GM18858 (cell line): ENCODE measurements at regions not wholly inside any gene's neighbourhood (a gene's known extent, or its start where the extent isn't known, plus 50 kb on each side); places are given as distances from the start of the nearest gene placed in this dataset.

ENCODE experiments used
- ATAC-seq: cut with Tn5 transposase; IDR thresholded peaks from one replicate; pipeline ENCODE4 v1.9.1; 2021; ENCODE audit not compliant: unreplicated experiment

GRCh38 chr12:59088673-59089072, 168.4 kb upstream of the LRIG3 start:
- ATAC-seq, result no peak

- no peak for ATAC-seq
Measured at GRCh38 chr12:59087691-59088090, 167.4 kb upstream of the LRIG3 start.

- ATAC-seq, result no peak
Measured at GRCh38 chr12:59087077-59087673, 166.9 kb upstream of the LRIG3 start.

GRCh38 chr12:59086126-59086525, 165.8 kb upstream of the LRIG3 start:
- no peak for ATAC-seq

GRCh38 chr12:59085690-59086089, 165.4 kb upstream of the LRIG3 start:
- no peak for ATAC-seq

GRCh38 chr12:59084511-59085375, 164.4 kb upstream of the LRIG3 start:
- ATAC-seq, result no peak

- no peak for ATAC-seq
Measured at GRCh38 chr12:59082952-59083351, 162.6 kb upstream of the LRIG3 start.

GRCh38 chr12:59080101-59080500, 159.8 kb upstream of the LRIG3 start:
- ATAC-seq, result no peak

GRCh38 chr12:59079472-59079871, 159.2 kb upstream of the LRIG3 start:
- no peak for ATAC-seq

- no peak for ATAC-seq
Measured at GRCh38 chr12:59079002-59079401, 158.7 kb upstream of the LRIG3 start.

- ATAC-seq, result no peak
Measured at GRCh38 chr12:59077575-59078426, 157.5 kb upstream of the LRIG3 start.

- ATAC-seq, result no peak
Measured at GRCh38 chr12:59077153-59077552, 156.8 kb upstream of the LRIG3 start.

GRCh38 chr12:59076622-59077021, 156.3 kb upstream of the LRIG3 start:
- ATAC-seq, result no peak

- ATAC-seq, result no peak
Measured at GRCh38 chr12:59075968-59076490, 155.7 kb upstream of the LRIG3 start.

- ATAC-seq, result no peak
Measured at GRCh38 chr12:59075141-59075540, 154.8 kb upstream of the LRIG3 start.

GRCh38 chr12:59070322-59070933, 150.1 kb upstream of the LRIG3 start:
- ATAC-seq, result no peak

GRCh38 chr12:59069516-59069915, 149.2 kb upstream of the LRIG3 start:
- no peak for ATAC-seq

- no peak for ATAC-seq
Measured at GRCh38 chr12:59068436-59068835, 148.1 kb upstream of the LRIG3 start.

GRCh38 chr12:59067083-59067482, 146.8 kb upstream of the LRIG3 start:
- ATAC-seq, result peak; percentile 61

- ATAC-seq, result no peak
Measured at GRCh38 chr12:59066445-59066844, 146.1 kb upstream of the LRIG3 start.
